HG03558 (cell line): ENCODE measurements at regions not wholly inside any gene's neighbourhood (a gene's known extent, or its start where the extent isn't known, plus 50 kb on each side); places are given as distances from the start of the nearest gene placed in this dataset.

Source experiments
- ATAC-seq: cut with Tn5 transposase; IDR thresholded peaks from one replicate; pipeline ENCODE4 v1.9.1; 2021; ENCODE audit warnings: moderate number of reproducible peaks; ENCODE audit not compliant: unreplicated experiment; ENCODE audit errors: extremely low read depth

- no peak for ATAC-seq
Measured at GRCh38 chr4:176969011-176969410, 176.3 kb upstream of the VEGFC start.

- ATAC-seq: no peak
Measured at GRCh38 chr4:176970853-176971252, 178.1 kb upstream of the VEGFC start.

GRCh38 chr4:176971576-176972115, 178.9 kb upstream of the VEGFC start:
- ATAC-seq: no peak

- ATAC-seq: no peak
Measured at GRCh38 chr4:176979416-176979815, 186.7 kb upstream of the VEGFC start.

- no peak for ATAC-seq
Measured at GRCh38 chr4:176981074-176981473, 188.4 kb upstream of the VEGFC start.

- no peak for ATAC-seq
Measured at GRCh38 chr4:176981551-176981950, 188.8 kb upstream of the VEGFC start.

- no peak for ATAC-seq
Measured at GRCh38 chr4:176988226-176988625, 195.5 kb upstream of the VEGFC start.

- ATAC-seq: no peak
Measured at GRCh38 chr4:176989186-176989585, 196.5 kb upstream of the VEGFC start.

- ATAC-seq: no peak
Measured at GRCh38 chr4:176999935-177000543, 207.3 kb upstream of the VEGFC start.

GRCh38 chr4:177001271-177002175, 208.8 kb upstream of the VEGFC start:
- no peak for ATAC-seq

GRCh38 chr4:177005674-177006230, 213.0 kb upstream of the VEGFC start:
- no peak for ATAC-seq

- no peak for ATAC-seq
Measured at GRCh38 chr4:177006331-177006730, 213.6 kb upstream of the VEGFC start.

GRCh38 chr4:177008071-177008835, 215.5 kb upstream of the VEGFC start:
- ATAC-seq: no peak

GRCh38 chr4:177008836-177009501, 216.2 kb upstream of the VEGFC start:
- ATAC-seq: no peak

- no peak for ATAC-seq
Measured at GRCh38 chr4:177010418-177010817, 217.7 kb upstream of the VEGFC start.

GRCh38 chr4:177012918-177013545, 220.3 kb upstream of the VEGFC start:
- ATAC-seq: no peak

- ATAC-seq: no peak
Measured at GRCh38 chr4:177016541-177017141, 223.9 kb upstream of the VEGFC start.

- ATAC-seq: no peak
Measured at GRCh38 chr4:177023951-177024350, 231.2 kb upstream of the VEGFC start.

- ATAC-seq: no peak
Measured at GRCh38 chr4:177032341-177032740, 239.6 kb upstream of the VEGFC start.
